ENCODE measurements at regions not wholly inside any gene's neighbourhood (a gene's known extent, or its start where the extent isn't known, plus 50 kb on each side); places are given as distances from the start of the nearest gene placed in this dataset.

DNA sequence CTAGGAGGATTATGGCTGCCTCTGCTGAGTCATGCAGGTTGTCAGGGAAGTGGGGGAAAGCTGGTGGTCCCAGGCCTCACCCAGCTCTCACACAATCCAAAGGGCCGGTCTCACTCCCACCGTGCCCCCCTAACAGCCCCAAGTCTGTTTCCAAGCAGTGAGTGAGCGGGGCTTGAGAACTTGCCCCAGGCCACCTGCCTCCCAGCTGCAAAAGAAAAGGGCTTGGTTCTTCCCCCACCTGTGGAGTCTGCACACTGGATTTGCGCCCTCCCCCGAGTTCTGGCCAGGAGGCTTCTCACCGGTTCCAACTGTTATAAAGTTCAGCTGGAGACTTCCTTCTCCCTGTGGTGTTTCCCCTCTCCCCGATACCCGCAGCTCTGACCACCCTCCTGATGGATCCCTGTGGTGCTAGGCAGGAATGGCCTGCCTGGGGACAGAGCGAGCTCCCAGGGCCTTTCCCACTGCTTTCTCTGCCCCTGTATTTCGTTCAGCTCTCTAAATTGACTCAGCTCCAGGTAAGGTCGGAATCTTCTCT lies 222.3 kb downstream of the BARHL2 start:
- DNase-seq (ENCODE audit: low spot score) = no peak

DNA sequence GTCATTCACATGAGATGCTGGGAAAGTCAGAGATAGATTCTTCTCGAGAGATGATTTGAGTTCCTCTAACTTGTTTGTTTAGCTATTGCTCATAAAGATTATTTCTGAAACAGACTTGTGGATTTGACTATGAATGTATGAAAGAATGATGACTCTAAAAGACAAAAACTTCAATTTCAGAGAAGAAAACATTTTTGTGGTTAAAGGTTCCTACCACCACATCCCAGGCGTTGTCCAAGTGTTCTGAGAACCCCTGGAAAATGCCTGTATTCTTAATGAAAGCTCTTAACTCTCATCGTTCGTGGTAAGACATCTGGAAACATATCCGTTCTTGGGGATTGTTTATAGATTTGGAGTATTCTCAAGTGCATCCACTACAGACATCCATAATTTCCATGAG lies 228.7 kb downstream of the BARHL2 start:
- DNase-seq (ENCODE audit: low spot score) = no peak

DNA sequence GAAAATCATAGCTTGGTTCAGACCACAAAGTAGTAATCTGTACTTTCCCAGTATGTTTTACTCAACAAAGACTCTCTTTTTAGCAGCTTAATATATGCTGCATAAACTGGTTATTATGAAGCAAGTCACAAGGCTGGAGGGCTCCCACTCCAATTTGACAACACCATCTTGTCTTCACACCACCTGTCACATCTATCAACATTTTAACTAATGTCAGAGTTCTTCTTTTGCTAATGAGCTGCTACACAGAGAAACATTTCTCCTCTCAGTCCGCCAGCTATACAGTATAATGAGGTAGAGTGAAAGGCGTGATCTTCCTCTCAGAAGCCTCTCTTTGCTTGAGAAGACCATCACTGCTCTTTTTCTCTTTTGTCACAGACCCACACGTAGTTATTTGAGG lies 230.1 kb downstream of the BARHL2 start:
- DNase-seq (ENCODE audit: low spot score) = no peak

DNA sequence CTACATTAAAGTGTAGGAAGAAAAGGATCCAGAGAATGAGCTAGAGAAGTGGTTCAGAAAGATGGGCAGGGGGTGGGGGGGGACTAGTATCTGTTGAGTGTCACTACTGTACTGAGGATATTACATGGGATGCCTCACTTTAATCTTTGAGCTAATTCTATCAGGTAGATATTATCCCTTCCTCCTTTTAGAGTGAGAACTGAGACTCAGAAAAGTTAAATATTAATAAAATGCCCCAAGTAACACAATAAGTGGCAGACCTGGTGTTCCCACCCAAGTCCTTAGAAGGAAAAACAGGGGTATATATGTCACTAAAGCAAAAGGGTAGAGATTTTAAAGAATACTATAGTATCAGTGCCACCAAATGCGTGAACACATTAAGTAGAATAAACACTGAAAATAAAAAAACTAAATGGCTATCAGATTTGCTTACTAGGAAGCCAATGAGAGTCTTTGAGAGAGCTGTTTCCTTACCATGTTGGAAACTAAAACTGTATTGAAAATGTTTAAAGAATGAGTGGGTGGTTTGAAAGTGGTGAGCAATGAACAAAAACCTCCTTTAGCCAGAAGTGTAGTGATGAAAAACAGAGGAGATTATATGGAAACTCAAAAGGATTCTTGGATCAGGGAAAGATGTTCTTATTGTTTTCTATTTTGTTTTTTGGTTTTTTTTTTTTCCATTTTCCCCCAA lies 230.8 kb downstream of the BARHL2 start:
- DNase-seq (ENCODE audit: low spot score) = no peak

DNA sequence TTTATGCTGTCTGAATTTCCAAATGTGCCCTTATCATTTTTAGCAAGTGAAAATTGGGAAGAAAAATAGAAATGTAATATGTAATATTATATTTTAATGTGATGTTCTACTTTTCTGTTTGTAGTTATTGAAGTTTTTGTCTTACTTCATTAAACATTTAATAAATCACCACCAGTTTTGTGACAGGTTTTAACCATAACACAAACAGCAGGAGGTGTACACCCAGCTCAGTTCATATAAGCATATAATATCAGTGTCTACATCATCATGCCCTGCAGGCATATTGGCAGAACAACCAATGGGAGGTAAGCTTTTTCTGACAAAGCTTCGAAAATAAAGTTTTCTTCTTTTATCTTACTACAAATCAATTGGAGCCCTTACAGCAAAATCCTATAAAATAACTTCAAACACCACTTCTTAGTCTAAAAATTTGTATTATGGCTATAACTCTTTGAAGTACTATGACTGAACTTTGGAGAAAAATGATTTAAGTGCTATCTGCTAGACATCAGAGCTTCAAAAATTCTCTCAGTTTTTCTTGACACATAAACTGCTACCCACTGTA lies 236.7 kb downstream of the BARHL2 start:
- no peak for DNase-seq (ENCODE audit: low spot score)

DNA sequence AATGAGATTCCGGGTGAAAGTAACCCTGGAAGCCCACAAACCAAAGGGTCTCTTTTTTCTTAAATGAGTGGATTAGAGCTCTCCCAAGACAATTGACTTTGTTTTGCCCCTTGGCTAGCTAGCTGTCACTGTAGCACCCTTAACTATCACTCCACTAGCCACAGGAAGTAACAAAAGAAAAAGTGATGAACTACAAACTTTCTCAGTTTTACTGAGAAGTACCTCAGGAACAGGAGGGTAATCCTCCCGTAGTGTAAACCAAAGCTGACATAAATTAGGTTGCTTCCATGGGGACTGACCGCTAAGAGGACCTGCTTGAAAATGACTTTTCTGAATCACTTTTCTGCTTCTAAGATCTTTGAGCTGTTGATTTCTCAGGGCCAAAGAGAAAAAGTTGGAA lies 240.1 kb downstream of the BARHL2 start:
- no peak for DNase-seq (ENCODE audit: low spot score)

DNA sequence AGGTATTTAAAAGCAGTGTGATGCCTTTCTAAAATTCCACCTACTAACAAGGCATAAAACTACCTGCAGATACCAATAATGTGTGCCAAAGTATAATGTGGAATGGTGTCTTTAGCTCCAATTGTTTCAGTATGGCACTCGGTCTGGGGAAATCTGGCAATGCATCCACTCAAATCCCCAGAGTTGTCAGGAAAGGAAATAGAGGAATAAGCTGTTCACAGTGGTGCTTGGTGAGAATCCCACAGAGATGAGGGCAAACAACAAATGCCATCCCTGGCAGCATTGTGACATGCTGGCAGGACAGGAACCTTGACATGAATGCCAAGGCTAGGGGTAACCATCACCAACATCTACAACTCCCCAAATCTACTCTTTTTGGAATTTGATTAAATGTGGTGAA lies 240.7 kb downstream of the BARHL2 start:
- DNase-seq (ENCODE audit: low spot score) = no peak

DNA sequence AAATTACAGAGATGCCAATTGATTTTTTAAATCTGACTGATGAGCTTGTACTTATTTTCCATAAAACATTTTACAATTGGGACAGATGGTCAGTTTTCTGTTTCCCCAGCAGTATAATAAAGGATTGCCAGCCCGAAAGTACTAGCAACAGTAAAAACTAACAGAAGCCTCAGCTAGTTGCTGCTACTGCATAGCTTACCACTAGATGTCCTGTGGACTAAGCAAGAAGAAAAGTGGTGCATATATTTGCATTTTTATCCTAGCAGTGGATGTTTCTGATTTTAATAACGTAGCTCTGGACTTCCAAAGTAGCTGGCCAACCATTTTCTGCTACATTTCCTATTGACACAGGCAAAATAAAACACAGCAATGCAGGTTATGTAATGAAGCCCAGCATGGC lies 241.5 kb downstream of the BARHL2 start:
- no peak for DNase-seq (ENCODE audit: low spot score)

DNA sequence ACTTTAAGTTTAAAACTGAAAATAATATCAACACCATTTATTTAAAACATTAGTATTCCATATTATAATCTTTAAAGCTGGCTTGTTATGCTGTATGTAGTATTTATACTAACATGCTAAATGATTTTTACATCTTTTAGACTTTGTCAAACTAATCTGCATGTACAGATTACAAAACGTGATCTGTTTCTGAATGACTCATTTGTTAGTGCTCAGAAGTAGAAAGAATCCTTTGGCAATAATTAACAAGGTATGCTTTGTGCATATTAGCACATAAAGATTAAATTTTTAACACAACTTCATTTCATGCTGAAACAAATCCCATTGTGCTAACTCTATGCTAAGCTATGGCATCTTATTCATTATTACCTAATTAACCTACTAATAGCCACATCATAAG lies 242.4 kb downstream of the BARHL2 start:
- no peak for DNase-seq (ENCODE audit: low spot score)

DNA sequence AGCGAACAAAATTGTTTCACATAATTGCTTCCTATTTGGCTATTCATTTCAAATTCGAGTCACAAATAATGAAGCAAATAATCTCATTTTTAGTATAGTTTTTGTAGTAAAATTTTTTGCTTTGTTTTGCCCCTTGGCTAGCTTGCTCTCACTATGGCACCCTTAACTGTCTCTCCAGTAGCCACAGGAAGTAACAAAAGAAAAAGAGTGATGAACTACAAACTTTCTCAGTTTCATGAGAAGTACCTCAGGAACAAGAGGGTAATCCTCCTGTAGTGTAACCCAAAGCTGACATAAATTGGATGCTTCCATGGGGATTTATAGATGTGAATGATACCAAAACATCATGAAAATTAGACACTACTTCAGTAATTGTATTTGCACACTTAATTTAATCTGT lies 242.9 kb downstream of the BARHL2 start:
- DNase-seq (ENCODE audit: low spot score) = no peak

DNA sequence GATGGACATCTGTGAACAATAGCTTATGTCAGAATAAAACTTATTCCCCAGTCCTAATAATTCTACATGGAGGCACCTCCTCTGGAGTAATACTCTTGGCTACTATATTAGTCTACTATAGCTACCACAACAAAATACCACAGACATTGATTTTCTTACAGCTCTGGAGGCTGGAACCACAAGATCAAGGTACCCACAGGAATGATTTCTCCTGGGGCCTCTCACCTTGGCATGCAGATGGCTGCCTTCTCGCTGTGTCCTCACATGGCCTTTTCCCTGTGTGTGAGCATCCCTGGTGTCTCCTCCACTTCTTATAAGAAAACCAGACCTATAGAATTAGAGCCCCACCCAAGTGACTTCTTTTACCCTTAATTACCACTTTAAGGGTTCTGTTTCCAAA lies 244.3 kb downstream of the BARHL2 start:
- no peak for DNase-seq (ENCODE audit: low spot score)

DNA sequence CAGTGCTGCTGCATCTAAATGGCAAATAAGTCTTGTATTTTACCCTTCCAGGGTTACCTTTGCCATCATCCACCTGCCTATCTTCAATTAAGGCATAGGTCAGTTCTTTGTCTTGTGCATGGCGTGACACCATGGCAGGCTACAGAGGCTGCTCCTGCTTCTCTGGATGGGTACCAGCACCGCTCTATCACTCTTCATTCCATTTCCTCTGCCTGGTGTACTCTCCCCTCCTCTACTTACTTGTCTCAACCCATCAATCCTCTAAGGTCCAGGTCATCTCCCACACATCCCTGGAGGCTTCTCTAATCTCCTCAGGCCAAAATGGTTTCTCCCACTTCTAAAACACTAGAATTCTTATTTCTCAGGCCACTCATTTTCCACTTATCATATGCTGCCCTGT lies 257.5 kb downstream of the BARHL2 start:
- DNase-seq (ENCODE audit: low spot score) = no peak

DNA sequence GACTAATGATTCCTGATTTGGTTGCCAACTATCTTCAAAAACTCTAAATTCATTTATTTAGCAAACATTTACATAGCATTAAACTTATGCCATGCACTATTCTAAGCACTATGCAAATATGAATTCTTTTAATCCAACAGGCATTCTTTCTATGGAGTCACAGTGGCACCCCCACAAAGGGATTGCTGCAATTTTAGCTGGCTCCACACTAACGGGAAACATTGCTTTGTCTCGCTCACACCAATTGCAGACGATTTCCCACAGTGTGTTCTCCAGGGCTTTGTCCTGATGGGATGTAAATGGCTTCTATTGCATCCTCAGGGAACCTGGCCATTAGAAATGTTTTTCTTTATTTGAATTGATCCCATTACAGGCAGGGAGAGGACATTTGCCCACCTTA lies 259.1 kb downstream of the BARHL2 start:
- DNase-seq (ENCODE audit: low spot score) = no peak

DNA sequence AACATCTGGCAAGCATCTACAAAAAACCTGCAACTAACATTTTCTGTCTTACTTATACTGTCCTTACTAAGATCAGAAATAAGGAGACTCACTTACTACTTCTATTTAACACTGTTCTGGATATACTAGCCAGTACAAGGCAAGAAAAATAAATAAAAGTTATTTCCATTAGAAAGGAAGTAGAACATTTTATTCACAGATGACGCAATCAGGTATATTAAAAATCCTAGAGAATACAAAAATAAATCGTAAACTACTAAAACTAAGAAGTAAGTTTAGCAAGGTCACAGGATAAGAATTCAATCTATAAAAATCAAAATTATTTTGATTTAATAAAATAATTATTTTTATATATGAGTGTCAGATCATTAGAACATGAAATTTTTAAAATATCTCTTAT lies 264.6 kb downstream of the BARHL2 start:
- no peak for DNase-seq (ENCODE audit: low spot score)

DNA sequence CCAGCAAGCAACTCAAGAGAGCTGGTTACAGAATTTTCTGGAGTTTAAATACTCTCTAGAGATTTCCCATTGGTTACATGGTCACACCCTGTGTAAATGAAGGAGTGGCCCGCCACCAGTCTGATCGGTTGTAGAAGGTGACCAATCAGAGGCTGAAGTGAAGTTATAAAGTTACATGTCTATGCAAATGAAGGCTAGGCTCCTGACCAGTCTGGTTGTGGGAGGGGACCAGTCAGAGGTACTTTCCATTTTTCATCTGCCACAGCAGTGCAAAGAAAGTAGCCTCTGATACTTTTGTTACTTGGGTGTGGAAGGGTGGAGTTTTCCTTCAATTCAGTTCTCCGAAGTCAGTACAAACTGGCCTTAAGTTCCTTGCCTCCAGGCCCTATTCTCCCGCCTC lies 273.7 kb downstream of the BARHL2 start:
- DNase-seq (ENCODE audit: low spot score) = no peak

DNA sequence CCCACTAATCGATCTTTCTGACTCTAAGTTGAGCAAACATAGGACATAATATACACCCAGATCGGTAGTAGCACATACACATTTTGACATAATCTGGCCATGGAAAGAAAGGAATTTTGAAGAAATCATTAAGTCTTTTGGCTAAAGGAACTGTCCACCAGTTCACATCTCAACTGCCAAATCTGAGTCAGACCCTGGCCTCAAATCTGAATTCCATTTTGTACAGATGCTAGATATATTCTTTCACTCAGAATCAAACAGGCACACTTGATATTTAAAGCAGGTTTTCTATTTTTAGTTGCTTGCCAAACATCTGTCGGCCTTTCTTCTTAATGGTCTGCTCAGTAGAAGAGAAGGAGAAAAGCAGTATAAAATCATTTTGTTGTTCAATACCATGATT lies 281.8 kb downstream of the BARHL2 start:
- no peak for DNase-seq (ENCODE audit: low spot score)

DNA sequence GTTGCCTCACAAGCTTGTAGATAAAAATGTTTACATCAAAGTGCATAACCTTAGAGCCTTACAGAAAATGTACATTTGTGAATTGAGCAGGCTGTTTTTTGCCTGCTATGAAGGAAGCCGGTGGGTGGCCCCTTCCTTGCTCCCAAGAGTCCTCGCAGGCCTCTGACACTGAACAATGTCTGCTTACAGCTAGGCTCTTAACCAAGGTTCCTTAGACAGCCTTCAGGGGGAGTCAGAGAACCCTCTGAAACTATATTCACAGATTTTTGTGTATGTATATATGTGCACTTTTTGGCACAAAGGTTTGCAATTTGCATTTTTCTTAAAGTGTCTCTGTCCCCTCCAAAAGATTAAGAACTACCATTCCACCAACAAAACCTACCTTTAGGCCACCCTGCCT lies 282.6 kb downstream of the BARHL2 start:
- DNase-seq (ENCODE audit: low spot score) = no peak

DNA sequence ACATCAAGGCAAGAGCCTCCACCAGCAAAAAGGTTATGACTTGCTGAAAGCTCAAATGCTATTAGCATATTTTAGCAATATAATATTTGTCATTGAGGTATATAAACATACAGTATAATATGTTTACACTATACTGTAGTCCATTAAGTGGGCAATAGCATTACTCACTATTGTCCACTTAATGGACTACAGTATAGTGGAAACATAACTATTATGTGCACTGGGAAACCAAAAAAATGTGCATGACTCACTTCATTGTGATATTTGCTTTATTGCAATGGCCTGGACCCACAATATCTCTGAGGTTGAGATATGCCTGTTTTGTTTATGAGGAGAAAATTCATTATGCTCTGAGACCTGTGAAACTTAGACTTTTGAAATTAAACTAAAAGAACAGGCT lies 300.0 kb downstream of the BARHL2 start:
- DNase-seq (ENCODE audit: low spot score) = no peak

DNA sequence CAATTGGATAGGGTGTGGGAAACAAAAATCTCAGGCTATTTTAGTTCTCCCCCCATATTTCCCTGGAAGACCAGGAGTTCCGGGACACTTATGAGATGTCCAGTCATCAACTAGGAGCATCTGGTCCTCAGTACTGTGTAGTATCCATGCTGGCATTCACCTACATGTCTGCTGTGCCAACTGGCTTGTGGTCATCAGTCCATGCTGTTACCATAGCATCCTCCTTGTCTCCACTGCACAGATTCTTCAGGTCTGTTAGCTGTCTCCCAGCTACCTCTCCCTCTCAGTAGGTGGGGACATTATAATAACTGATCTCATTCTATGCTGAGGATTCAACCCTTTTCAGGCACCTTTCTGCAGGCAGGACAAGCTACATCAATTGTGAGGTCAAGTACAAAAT lies 302.9 kb downstream of the BARHL2 start:
- DNase-seq (ENCODE audit: low spot score) = no peak

DNA sequence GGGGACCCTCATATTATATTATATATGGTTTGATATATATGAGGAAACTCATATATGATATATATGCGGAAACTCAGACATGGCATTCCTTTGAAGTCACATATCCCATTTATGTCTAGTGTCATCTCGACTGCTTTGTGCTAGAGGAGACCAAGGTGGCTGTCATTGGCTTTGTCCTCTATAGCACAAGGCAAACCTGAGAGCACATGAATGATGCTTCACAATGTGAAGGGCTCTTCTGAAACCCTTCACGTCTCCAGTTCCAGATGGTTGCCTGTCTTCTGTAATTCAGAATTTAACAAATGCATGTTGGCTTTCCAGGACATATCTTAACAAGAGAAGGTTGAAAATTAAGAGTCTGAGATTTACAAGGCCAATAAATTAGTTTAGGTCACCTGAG lies 303.6 kb downstream of the BARHL2 start:
- no peak for DNase-seq (ENCODE audit: low spot score)

DNA sequence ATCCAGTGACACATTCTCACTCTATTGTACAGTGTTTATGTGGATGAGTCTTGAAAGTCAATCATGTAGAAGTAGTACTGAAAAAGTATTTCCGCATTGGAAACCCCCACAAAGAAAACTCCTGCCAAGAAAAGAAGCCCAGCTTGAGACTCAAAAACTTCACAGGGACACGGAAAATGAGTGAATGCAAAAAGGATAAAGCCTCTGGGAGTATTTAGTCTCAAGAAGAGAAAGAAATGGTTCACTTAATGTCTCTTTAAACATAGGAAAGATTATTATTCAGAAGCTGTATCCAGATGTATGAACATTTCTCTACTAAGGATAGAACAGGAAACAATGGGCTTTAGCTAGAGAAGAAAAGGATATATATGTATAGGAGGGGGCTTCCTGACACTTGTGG lies 304.5 kb downstream of the BARHL2 start:
- DNase-seq (ENCODE audit: low spot score) = no peak

DNA sequence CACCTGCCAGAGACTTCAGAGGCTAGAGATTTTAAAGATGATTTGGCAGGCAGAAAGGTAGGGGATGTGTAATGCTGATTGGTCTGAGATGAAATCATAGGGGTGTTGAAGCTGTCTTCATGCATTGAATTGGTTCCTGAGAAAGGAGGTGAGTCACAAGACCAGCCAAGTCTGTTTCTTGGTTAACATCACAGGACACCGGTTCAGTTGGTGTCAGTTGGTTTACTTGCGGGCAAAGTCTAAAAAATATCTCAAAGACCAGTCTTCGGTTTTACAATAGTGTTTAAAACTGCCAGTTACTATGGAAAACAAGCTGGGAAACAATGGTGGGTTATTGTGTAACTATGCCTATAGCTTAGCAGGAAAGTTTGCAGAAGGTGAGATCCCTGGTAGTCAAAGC lies 305.9 kb downstream of the BARHL2 start:
- DNase-seq (ENCODE audit: low spot score) = no peak

DNA sequence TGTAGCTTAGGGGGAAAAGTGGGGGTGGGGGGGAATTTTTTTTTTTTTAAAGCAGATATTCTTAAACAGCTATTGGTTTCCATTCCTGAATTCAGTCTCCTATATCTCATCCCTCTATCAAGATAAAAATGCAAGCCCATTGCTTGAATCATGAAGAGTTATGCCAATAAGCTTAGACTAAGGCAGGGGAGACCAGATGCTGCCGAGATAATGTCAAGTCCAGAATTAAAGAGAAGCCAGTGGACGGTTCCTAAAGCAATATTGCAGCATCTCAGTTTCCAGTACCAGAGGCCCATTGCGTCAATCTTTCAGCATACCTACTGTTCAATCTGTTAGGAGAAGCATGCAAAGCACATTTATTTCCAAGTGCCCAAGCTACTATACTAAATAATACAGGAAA lies 309.4 kb downstream of the BARHL2 start:
- DNase-seq (ENCODE audit: low spot score) = no peak

DNA sequence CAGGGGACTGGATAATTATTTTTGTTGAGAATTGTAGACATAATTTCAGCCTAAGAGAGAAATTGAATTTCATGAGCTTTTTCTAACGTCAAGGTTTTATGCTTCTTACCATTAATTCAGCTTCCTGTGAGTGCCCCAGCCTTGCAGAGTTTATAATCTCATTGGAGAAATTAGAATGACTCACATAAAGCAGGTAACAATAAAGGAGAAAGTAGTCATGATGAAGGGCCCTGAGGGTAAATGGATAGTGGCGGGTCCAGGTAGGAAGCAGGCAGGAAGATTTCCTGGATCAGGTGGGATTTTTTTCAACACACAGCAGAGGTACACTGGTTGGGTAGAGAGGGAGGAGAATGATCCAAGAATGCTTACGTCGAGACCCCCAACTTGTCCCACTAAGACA lies 311.4 kb downstream of the BARHL2 start:
- DNase-seq (ENCODE audit: low spot score) = no peak
